GM10266 (cell line): ENCODE measurements at regions not wholly inside any gene's neighbourhood (a gene's known extent, or its start where the extent isn't known, plus 50 kb on each side); places are given as distances from the start of the nearest gene placed in this dataset.

Experiments used
- DNase-seq: peaks from one replicate; pipeline ENCODE4 v3.0.0; 2012; ENCODE audit errors: extremely low spot score
- TF ChIP-seq, protein P1 (sequence below): IDR thresholded peaks from 2 replicates; pipeline ENCODE4 v1.5.1; 2012; ENCODE audit warnings: mild to moderate bottlenecking, low read depth; ENCODE audit not compliant: control insufficient read depth, insufficient read depth; ENCODE audit errors: missing control alignments

DNA sequence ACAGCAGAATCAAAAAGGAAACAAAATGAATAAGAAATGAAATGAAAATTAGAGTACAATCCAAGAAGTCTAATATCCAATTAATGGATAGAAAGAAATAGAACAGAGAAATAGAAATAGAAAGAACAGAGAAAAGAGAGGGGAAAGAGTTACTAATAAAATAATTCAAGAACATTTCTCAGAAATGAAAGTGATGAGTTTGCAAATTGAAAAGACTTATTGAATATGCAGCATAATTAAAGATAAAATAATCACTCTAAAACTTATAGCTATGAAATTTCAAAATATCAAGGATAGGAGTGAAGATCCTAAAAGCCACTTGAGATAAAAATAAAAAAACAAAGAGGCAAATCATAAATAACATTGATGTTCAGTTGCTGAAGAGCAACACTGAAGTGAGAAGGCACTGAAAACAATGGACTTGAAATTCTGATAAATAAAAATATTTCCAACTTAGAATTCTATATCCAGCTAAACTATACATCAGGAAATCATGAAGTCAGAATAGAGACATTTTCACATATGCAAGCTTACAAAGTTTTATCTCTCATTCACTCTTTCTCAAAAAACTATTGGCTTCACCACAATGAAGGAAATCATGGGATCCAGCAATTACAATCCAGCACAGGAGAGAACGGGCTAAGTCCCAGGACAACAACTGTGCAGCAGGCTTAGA, 155.9 kb upstream of the SPATS2L start:
- TF ChIP-seq, protein P1, sequence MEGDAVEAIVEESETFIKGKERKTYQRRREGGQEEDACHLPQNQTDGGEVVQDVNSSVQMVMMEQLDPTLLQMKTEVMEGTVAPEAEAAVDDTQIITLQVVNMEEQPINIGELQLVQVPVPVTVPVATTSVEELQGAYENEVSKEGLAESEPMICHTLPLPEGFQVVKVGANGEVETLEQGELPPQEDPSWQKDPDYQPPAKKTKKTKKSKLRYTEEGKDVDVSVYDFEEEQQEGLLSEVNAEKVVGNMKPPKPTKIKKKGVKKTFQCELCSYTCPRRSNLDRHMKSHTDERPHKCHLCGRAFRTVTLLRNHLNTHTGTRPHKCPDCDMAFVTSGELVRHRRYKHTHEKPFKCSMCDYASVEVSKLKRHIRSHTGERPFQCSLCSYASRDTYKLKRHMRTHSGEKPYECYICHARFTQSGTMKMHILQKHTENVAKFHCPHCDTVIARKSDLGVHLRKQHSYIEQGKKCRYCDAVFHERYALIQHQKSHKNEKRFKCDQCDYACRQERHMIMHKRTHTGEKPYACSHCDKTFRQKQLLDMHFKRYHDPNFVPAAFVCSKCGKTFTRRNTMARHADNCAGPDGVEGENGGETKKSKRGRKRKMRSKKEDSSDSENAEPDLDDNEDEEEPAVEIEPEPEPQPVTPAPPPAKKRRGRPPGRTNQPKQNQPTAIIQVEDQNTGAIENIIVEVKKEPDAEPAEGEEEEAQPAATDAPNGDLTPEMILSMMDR = no peak
- no peak for DNase-seq

DNA sequence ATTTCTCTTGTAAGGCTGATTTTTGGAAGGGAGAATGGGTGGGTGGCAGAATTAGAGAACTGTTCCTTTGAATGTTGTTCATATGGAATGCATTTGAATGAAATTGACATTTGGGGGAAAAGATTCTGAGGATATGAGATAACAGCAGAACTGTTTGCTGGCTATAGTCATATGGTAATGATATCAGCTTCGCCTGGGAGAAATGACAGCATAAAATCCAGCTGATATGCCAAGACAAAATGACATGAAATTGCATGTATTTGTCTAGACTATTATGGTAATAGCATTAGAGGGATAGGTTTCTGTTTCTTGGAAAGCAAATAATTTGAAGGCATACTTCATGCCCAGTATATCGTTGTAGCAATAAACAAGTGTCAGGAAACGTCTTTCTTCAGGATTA, 150.8 kb upstream of the SPATS2L start:
- DNase-seq = no peak
- TF ChIP-seq, protein P1 = no peak

DNA sequence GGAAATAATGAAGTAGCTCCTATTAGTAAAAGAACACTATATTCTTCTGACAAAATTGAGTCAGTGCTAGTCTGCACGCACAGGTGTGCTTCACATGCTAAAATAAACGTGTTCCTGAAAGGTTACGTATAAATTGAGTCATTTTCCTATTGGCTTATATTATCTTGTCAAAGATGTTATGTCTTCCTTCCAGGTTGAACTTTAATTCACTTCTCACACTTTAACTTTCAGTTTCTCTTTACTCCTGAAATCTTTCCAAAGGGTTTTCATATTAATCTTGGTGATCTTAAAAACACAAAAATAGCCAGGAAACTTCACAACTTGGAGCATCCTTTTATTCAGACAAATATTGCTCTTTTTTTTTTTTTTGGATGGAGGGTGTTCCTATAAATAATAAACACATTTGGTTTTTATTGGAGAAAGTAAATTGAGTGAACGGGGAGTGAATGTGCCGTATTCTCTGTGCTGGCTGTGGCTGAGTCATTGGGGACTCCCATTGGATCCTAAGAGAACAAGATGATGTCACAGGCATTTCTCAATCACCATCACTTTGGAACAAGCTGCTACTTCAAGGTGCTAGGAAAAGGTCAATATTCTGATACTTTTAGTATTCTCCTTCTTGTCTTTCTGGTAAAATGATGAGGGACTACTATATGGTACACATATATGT, 150.2 kb upstream of the SPATS2L start:
- TF ChIP-seq, protein P1 = no peak
- no peak for DNase-seq

DNA sequence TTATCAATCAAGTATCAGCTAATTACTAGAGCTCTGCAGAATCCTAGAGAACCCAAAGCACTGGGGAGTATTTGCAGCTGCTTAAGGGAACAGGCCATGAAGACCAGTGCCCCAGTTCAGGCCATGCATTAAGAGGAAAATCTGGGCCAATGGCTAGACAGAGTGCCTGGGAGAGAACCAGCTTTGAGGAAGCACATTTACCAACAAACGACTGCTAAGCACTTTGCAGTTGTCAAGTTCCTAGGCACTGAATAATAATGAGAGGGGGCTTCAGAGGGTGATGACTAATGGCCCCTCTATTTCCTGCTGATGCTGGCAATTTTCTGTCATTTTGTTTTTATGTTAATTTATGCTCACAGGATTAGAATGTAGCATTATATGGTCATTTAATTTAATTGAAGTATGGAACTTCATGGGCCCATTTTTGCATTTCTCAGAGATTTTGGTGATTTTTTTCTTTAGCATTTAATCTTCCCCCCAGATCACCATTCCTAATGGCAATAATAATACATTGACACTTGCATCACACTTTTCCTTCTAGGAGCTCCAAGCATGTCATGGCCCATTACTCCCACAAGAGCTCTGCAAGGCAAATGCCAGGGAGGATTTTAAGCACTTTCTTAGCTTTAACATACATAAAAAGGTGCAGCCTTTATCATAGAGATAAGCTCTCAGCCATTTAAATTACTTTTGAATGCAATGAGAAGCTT, 147.7 kb upstream of the SPATS2L start:
- no peak for DNase-seq
- TF ChIP-seq, protein P1 = no peak

DNA sequence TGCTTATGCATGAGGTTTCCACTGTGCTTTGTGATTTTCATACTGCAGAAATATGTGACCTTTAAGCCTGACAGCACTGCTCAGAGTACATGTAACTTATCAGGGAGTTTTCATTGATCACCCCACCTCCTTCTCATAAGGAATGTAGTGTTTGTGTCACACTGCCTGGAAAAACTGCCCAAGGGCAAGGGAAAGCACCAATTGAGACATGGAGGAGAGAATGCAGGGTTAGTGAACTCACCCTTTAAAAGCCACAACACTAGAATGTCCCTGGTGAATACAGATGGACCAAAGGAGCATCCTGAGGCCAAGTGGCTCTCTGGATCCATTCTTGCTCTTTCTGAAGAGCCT, 147.2 kb upstream of the SPATS2L start:
- TF ChIP-seq, protein P1 = no peak
- DNase-seq = no peak

DNA sequence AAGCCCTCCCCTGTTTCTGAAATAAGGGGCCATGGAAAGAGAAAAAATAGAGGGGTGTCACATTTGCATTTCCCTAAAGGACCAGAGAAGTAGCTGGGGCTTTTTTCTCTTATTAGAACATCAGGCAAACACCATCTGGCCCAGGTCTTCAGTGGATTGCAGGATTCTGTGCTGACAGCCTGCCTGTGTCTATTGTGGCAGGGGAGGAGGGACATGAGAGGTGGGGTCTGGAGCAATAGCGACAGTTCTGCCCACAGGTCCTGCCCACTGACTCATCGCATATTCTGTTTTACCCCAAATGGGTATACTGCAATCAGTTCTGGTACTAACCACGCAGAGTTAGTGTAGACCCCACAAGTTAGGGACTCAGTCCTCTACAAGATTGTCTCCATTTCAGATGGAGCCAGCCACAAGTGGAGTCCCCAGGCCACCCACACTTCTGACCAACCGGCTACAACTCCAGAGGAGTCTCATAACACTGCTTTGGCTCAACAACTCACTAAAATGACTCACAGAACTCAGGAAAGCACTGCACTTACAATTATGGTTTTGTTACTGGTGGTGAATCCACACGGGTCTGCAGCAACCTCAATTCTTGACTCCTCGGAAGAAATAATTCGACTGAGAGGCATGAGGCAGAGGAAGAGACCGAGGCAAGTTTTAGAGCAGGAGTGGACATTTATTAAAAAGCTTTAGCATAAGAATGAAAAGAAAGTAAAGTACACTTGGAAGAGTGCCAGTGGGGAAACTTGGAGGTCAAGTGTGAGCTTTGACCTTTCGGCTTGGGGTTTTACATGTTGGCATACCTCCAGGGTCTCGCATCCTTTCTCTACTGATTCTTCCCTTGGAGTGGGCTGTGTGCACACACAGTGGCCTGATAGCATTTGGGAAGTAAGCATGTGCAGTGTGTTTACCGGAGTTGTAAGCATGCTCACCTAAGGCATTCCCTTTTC, 146.4 kb upstream of the SPATS2L start:
- DNase-seq = no peak

More for the DNA sequence above, 146.4 kb upstream of the SPATS2L start:
- TF ChIP-seq, protein P1 = no peak
